Lower leg skin (tissue), 4 donors: ENCODE measurements at regions not wholly inside any gene's neighbourhood (a gene's known extent, or its start where the extent isn't known, plus 50 kb on each side); places are given as distances from the start of the nearest gene placed in this dataset.

Experiments
- DNase-seq, 2 donors: peaks; one replicate each; pipeline ENCODE4 v3.0.0-alpha.2; 2019; ENCODE audit warnings: low spot score in 2 of 2
- H3K4me3 ChIP-seq: fragments of 200-600 bp; sonication (generic); 2 replicates; pipeline ENCODE4 v1.5.1; 2017; ENCODE audit warnings: mild to moderate bottlenecking, low read depth; ENCODE audit not compliant: poor library complexity, severe bottlenecking
- POLR2A ChIP-seq, 2 donors: fragments of 450-650 bp; IDR thresholded peaks; one replicate each; pipeline ENCODE4 v1.6.1; 2016 to 2017; ENCODE audit warnings: antibody characterized with exemption in 2 of 2, mild to moderate bottlenecking in 1 of 2, moderate library complexity in 1 of 2
- WGBS, 2 donors: methylation state at CpG; one replicate each; pipeline ENCODE4 v1.1.5; 2018; 5-methylcytosine and 5-hydroxymethylcytosine counted together
- intact Hi-C: fragments of 100-400 bp; cut with DNase I; formaldehyde crosslinking; loops from one replicate; pipeline ENCODE4 v1.15.0; 2023; ENCODE audit warnings: low total_unique reads
- TF ChIP-seq, protein P1 (sequence below), 3 donors: fragments of 450-650 bp; IDR thresholded peaks; one replicate each; pipeline ENCODE4 v1.5.1; 2016; ENCODE audit warnings: antibody characterized with exemption in 3 of 3, mild to moderate bottlenecking in 3 of 3, moderate library complexity in 2 of 3

DNA sequence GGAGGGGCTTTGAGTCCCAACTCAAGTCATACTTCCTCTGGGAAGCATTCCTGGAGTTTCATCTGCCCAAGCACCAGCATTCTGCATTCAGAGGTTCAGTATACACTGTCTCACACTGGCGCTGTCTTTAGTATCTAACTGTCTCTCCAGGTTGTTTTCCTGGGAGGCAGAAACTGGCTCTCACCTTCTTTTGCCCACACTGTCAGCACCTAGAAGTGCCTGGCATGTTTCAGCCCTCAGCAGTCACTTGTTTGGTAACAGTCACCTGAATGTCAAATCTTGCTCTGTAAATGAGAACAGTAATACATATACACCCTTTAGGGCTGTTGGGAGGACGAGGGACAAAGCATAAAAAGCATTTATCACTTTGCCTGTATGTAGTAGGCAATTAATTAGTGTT lies 339.6 kb downstream of the UQCRFS1 start:
- WGBS, 2 donors: 47 to 50% methylated on average over 2 of the region's 2 CpGs
- no peak for DNase-seq
- TF ChIP-seq, protein P1, sequence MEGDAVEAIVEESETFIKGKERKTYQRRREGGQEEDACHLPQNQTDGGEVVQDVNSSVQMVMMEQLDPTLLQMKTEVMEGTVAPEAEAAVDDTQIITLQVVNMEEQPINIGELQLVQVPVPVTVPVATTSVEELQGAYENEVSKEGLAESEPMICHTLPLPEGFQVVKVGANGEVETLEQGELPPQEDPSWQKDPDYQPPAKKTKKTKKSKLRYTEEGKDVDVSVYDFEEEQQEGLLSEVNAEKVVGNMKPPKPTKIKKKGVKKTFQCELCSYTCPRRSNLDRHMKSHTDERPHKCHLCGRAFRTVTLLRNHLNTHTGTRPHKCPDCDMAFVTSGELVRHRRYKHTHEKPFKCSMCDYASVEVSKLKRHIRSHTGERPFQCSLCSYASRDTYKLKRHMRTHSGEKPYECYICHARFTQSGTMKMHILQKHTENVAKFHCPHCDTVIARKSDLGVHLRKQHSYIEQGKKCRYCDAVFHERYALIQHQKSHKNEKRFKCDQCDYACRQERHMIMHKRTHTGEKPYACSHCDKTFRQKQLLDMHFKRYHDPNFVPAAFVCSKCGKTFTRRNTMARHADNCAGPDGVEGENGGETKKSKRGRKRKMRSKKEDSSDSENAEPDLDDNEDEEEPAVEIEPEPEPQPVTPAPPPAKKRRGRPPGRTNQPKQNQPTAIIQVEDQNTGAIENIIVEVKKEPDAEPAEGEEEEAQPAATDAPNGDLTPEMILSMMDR (IDR thresholded peaks at IDR 0.05): no peak
- TF ChIP-seq POLR2A (IDR thresholded peaks at IDR 0.05): no peak
- intact Hi-C loops: no loop called here
- H3K4me3 ChIP-seq: no peak overlapping the region

DNA sequence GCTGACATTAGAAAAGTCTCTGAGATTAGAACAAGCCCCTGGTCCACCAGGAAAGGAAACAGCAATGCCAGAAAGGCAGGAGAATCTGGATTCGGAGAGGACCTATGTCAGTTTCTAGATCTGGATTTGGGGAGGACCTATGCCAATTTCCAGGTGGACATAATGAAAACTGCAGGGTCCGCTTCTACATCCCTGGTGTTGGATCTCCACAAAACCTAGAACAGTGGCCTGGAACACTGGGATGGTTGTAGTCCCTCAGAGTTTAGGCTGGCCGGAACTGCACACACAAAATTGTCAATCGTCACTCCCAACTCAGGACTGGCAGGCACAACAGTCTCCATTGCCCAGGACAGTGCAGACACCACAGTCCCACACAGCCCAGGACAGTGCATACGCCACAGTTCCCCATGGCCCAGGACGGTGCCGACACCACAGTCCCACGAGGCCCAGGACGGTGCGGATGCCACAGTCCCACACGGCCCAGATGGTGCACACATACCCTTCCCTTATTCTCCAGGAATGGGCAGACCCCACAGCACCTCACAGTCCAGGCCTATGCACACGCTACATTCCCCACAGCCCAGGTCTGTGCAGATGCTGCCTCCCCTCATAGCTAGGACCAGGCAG lies 341.7 kb downstream of the UQCRFS1 start:
- intact Hi-C loops: no loop called here
- H3K4me3 ChIP-seq: no peak overlapping the region
- TF ChIP-seq POLR2A (IDR thresholded peaks at IDR 0.05): no peak
- TF ChIP-seq, protein P1 (IDR thresholded peaks at IDR 0.05): no peak
- DNase-seq: no peak
- 88% methylated on average over 7 to 12 of the region's 12 CpGs for WGBS, 2 donors

DNA sequence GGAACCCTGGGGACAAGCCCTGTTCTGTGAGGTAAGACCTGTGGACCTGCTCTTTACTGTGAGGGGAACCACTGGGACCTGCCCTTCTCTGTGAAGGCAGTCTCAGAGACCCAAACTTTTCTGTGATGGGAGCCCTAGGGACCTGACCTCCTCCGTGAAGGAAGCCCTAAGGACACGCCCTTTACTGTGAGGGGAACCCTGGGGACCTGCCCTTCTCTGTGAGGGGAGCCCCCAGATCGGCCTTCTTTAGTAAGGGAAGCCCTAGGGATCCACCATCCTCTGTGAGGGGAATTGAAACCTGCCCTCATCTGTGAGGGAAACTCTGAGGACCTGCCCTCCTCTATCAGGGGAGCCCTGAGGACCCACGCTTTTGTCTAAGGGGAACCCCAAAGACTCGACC lies 343.5 kb downstream of the UQCRFS1 start:
- TF ChIP-seq, protein P1 (IDR thresholded peaks at IDR 0.05): no peak
- no peak for TF ChIP-seq POLR2A (IDR thresholded peaks at IDR 0.05)
- intact Hi-C loops: no loop called here
- no peak overlapping the region for H3K4me3 ChIP-seq
- 71 to 83% methylated on average over 5 of the region's 5 CpGs for WGBS, 2 donors
- DNase-seq: peak in 1 of 2 donors; percentile 53

DNA sequence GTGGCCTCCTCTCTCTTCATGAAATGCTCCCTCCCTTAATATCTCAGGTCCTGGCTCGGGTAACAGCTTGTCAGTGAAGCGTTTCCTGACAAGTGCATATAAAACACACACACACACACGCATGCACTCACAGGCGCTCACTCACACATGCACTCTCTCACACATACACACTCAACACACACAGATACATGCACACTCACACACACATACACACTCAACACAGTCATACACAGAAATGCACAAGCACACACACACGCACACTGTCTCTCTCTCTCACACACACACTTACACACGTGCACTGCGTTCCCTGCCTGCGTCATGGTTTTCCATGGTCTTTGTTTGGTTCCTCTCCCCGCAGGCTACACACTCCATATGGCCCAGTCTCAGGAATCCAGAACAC lies 344.1 kb downstream of the UQCRFS1 start:
- TF ChIP-seq, protein P1 (IDR thresholded peaks at IDR 0.05): no peak
- TF ChIP-seq POLR2A (IDR thresholded peaks at IDR 0.05): no peak
- 83 to 89% methylated on average over 9 of the region's 9 CpGs for WGBS, 2 donors
- H3K4me3 ChIP-seq: no peak overlapping the region
- peak in 1 of 2 donors; percentile 56 for DNase-seq
- intact Hi-C loops: no loop called here

DNA sequence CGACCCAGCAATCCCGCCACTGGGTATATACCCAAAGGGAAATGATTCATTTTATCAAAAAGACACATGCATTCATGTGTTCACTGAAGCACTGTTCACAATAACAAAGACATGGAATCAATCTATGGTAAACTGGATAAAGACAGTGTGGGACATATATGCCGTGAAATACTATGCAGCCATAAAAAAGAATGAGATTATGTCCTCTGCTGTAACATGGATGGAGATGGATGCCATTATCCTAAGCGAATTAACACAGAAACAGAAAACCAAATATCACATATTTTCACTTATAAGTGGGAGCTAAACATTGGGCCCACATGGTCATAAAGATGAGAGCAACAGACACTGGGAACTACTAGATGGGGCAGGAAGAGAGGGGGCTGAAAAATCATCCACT lies 345.0 kb downstream of the UQCRFS1 start:
- TF ChIP-seq POLR2A (IDR thresholded peaks at IDR 0.05): no peak
- TF ChIP-seq, protein P1 (IDR thresholded peaks at IDR 0.05): no peak
- H3K4me3 ChIP-seq: no peak overlapping the region
- DNase-seq: no peak
- intact Hi-C loops: no loop called here
- 86 to 87% methylated on average over 4 of the region's 4 CpGs for WGBS, 2 donors

DNA sequence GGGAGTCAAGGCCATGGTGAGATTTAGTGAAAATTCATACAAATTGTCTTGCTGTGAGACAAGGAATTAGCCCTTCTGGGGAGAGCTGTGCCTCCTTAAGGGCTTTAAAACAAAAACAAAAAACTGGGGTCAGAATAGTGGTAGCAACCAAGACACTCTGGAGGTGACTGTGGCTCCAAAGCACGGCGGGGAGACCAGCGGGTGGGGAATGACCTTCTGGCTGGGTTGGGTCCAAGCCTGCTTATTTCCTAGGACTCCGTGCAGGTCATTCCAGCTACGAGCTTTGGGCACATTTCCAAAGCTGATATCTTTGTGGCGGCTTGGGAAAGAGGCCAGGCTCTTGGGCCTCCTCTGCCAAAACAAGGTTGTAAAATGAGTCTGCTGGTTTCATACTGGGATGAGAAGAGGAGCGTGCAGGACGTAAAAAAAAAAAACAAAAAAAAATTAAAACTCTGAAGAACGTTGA lies 348.3 kb downstream of the UQCRFS1 start:
- intact Hi-C loops: no loop called here
- peak in 1 of 2 donors; percentile 26 for DNase-seq
- TF ChIP-seq POLR2A (IDR thresholded peaks at IDR 0.05): no peak
- TF ChIP-seq, protein P1 (IDR thresholded peaks at IDR 0.05): no peak
- no peak overlapping the region for H3K4me3 ChIP-seq
- 37 to 40% methylated on average over 9 of the region's 9 CpGs for WGBS, 2 donors
